CD4-positive, alpha-beta memory T cell (primary cell): ENCODE measurements at regions not wholly inside any gene's neighbourhood (a gene's known extent, or its start where the extent isn't known, plus 50 kb on each side); places are given as distances from the start of the nearest gene placed in this dataset. TPM values are rescaled to one million over a fixed set of nuclear protein-coding genes. Genes with fewer than 3 reads are reported as not detected.

Experiments
- CTCF ChIA-PET: fragments of 350-600 bp; sonication (Branson Sonifier 250); formaldehyde crosslinking; loops from one replicate; lab custom pipeline; 2021; ENCODE audit warnings: inconsistent platforms; ENCODE audit not compliant: partially characterized antibody; lab: Charles Lee
- POLR2A ChIA-PET: fragments of 350-600 bp; sonication (Branson Sonifier 250); formaldehyde crosslinking; loops from one replicate; lab custom pipeline; 2021; ENCODE audit not compliant: partially characterized antibody; lab: Charles Lee
- DNase-seq, 5 donors: peaks; one replicate each; pipeline versions ENCODE4 v3.0.0 to v3.0.0-alpha.2; 2020 to 2022; ENCODE audit warnings: mixed read lengths in 1 of 5
- H3K27ac ChIP-seq: one replicate; pipeline ENCODE4 v1.7.0; 2013; ENCODE audit warnings: low read depth, low read length
- H3K27me3 ChIP-seq: 2 replicates; pipeline ENCODE4 v1.7.0; 2013; ENCODE audit warnings: mild to moderate bottlenecking, low read length, moderate library complexity; ENCODE audit not compliant: insufficient read depth
- H3K36me3 ChIP-seq: 2 replicates; pipeline ENCODE4 v1.7.0; 2013; ENCODE audit warnings: mild to moderate bottlenecking, low read length, moderate library complexity; ENCODE audit not compliant: insufficient read depth
- H3K4me1 ChIP-seq: 2 replicates; pipeline ENCODE4 v1.7.0; 2013; ENCODE audit warnings: mild to moderate bottlenecking, low read length, moderate library complexity; ENCODE audit not compliant: insufficient read depth
- H3K4me3 ChIP-seq, 2 donors: one replicate each; pipeline ENCODE4 v1.7.0; 2013; ENCODE audit warnings: low read length in 2 of 2, mild to moderate bottlenecking in 1 of 2
- H3K9me3 ChIP-seq, 2 donors: one replicate each; pipeline ENCODE4 v1.7.0; 2013; ENCODE audit warnings: low read length in 2 of 2, control low read depth in 1 of 2; ENCODE audit not compliant: control insufficient read depth in 1 of 2
- H3K27ac Mint-ChIP-seq, 7 donors: one replicate each; pipeline ENCODE4 v1.8.0; 2020 to 2021; ENCODE audit warnings: mixed read lengths in 7 of 7, mild to moderate bottlenecking in 6 of 7, inconsistent platforms in 3 of 7, moderate library complexity in 3 of 7
- H3K27me3 Mint-ChIP-seq, 2 donors: one replicate each; pipeline ENCODE4 v1.8.0; 2020 to 2021; ENCODE audit warnings: mixed read lengths in 2 of 2
- H3K36me3 Mint-ChIP-seq, 2 donors: one replicate each; pipeline ENCODE4 v1.8.0; 2020 to 2021; ENCODE audit warnings: mixed read lengths in 2 of 2, inconsistent platforms in 1 of 2, mild to moderate bottlenecking in 1 of 2
- H3K4me1 Mint-ChIP-seq, 4 donors: one replicate each; pipeline ENCODE4 v1.8.0; 2020 to 2021; ENCODE audit warnings: mixed read lengths in 4 of 4, mild to moderate bottlenecking in 1 of 4
- H3K4me3 Mint-ChIP-seq, 8 donors: one replicate each; pipeline ENCODE4 v1.8.0; 2020 to 2021; ENCODE audit warnings: mixed read lengths in 8 of 8, mild to moderate bottlenecking in 7 of 8, moderate library complexity in 6 of 8, inconsistent platforms in 3 of 8
- H3K9me3 Mint-ChIP-seq, 8 donors: one replicate each; pipeline ENCODE4 v1.8.0; 2020 to 2021; ENCODE audit warnings: mixed read lengths in 8 of 8, mild to moderate bottlenecking in 5 of 8, inconsistent platforms in 3 of 8, moderate library complexity in 1 of 8
- intact Hi-C: fragments of 100-400 bp; cut with micrococcal nuclease; formaldehyde crosslinking; loops from one replicate; pipeline ENCODE4 v1.15.1; 2023
- microRNA-seq: library from miRNA; unstranded; fragments of <30 nt; microRNA quantifications from one replicate; pipeline ENCODE4 v1.2.0, GENCODE V29; 2021; ENCODE audit warnings: borderline replicate concordance, borderline number of aligned reads, borderline microRNAs expressed, mixed read lengths

DNA sequence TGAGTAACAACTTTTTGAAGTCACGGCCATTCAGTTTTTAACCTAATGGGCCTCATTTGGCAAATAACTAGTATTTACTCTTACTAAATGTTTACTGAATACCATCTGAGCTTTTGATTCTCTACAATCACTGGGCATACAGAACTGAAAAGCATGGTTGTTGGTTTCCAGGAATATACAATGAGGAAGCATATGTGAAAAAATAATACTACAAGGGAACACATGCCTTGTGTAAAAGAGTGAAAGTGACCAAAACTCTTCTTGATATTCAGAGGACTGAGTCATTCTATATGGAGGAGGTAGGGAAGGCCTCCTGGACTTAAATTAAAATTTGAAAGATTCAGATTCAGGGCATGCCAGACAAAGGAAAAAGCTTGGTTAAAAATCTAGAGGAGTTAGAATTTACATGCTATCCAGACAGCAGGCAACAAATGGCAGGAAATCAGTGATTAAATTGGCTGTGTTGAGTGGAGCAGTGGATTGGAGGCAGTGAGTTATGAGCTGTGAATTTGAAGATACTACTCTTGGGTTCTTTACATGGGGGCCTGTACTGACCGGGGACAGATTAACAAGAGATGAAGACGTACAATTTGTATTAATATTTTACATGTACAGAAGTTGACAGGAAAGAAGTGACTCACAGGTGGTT is 53.6 kb upstream of the NRXN1 start:
- peaks cover 0 to 15% (median 5%) of the 10 kb centered on the region in 8 donors for H3K9me3 Mint-ChIP-seq
- H3K27me3 ChIP-seq = no peaks in the 10 kb centered on the region
- H3K27ac ChIP-seq = no peak overlapping the region
- no peak for DNase-seq
- no peaks in the 10 kb centered on the region for H3K9me3 ChIP-seq
- no peaks in the 10 kb centered on the region for H3K36me3 Mint-ChIP-seq
- no peak overlapping the region for H3K27ac Mint-ChIP-seq
- H3K36me3 ChIP-seq = no peaks in the 10 kb centered on the region
- POLR2A ChIA-PET = no interaction called here
- H3K4me3 ChIP-seq = no peak overlapping the region
- no peaks in the 10 kb centered on the region for H3K27me3 Mint-ChIP-seq
- H3K4me1 Mint-ChIP-seq = no peaks in the 10 kb centered on the region
- CTCF ChIA-PET = no interaction called here
- intact Hi-C loops = no loop called here
- no peak overlapping the region for H3K4me3 Mint-ChIP-seq
- no peaks in the 10 kb centered on the region for H3K4me1 ChIP-seq

DNA sequence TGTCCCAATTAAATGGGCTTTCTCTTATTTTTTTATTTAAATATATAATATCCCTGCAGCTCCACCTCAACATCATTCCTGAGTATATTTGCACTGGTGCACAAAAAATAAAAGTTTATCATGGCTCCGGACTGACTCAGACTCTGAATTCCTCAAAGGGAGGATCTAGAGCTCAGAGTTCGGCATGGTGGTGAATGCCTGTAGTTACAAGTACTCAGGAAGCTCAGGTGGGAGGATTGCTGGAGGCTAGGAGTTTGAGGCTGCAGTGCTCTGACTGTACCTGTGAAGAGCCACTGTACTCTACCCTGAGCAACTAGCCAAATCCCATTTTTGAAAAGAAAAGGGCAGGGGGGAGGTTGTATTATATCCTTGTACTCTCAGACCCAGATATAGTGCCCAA is 52.8 kb upstream of the NRXN1 start:
- CTCF ChIA-PET = no interaction called here

More for the DNA sequence above, 52.8 kb upstream of the NRXN1 start:
- Histone ChIP-seq H3K27ac (no peak overlapping the region), H3K36me3 (no peaks in the 10 kb centered on the region), H3K4me3 (no peak overlapping the region), H3K4me1 (no peaks in the 10 kb centered on the region), H3K27me3 (no peaks in the 10 kb centered on the region), H3K9me3 (no peaks in the 10 kb centered on the region)
- no peak overlapping the region for H3K27ac Mint-ChIP-seq
- H3K4me1 Mint-ChIP-seq = no peaks in the 10 kb centered on the region
- no peaks in the 10 kb centered on the region for H3K36me3 Mint-ChIP-seq
- POLR2A ChIA-PET = no interaction called here
- no peak overlapping the region for H3K4me3 Mint-ChIP-seq
- peaks cover 0 to 15% (median 6%) of the 10 kb centered on the region in 8 donors for H3K9me3 Mint-ChIP-seq
- intact Hi-C loops = no loop called here
- no peaks in the 10 kb centered on the region for H3K27me3 Mint-ChIP-seq
- DNase-seq = no peak

Small RNA genes lying in the stretch of these regions (microRNA-seq; reads per million reads assigned to microRNA genes)
- gene MIR4431 = not detected
